NB4 (cell line): ENCODE measurements at regions not wholly inside any gene's neighbourhood (a gene's known extent, or its start where the extent isn't known, plus 50 kb on each side); places are given as distances from the start of the nearest gene placed in this dataset.
A peak's percentile ranks its signal among the peaks of the same experiment; 100 is the strongest.

ENCODE experiments used
- DNase-seq: peaks from one replicate; pipeline ENCODE4 v3.0.0; 2010; ENCODE audit warnings: low read depth
- H3K4me3 ChIP-seq: one replicate; pipeline ENCODE4 v1.5.1; 2011; ENCODE audit warnings: mild to moderate bottlenecking, low read depth, low read length, moderate library complexity
- CTCF ChIP-seq: IDR thresholded peaks from one replicate; pipeline ENCODE4 v1.5.1; 2012; ENCODE audit warnings: low read depth, low read length
- MAX ChIP-seq: IDR thresholded peaks from 2 replicates; pipeline ENCODE4 v1.6.1; 2011; ENCODE audit warnings: low read depth, low read length
- MYC ChIP-seq: IDR thresholded peaks from 2 replicates; pipeline ENCODE4 v1.6.1; 2011; ENCODE audit warnings: low read depth, low read length
- POLR2A ChIP-seq: IDR thresholded peaks from 2 replicates; pipeline ENCODE4 v1.6.1; 2011; ENCODE audit warnings: mild to moderate bottlenecking; ENCODE audit not compliant: insufficient read length; ENCODE audit errors: extremely low read depth

- no peak for TF ChIP-seq POLR2A
- TF ChIP-seq MAX, result no peak
- no peak for TF ChIP-seq MYC
- TF ChIP-seq CTCF, result no peak
- no peak for DNase-seq
Observed at GRCh38 chr5:117793963-117794362, 1194.4 kb downstream of the DTWD2 start.

GRCh38 chr5:117792476-117792875, 1195.9 kb downstream of the DTWD2 start:
- no peak overlapping the region for H3K4me3 ChIP-seq
- no peak for DNase-seq
- no peak for TF ChIP-seq CTCF
- no peak for TF ChIP-seq POLR2A
- TF ChIP-seq MAX, result no peak
- no peak for TF ChIP-seq MYC

More at GRCh38 chr5:117793963-117794362, 1194.4 kb downstream of the DTWD2 start:
- H3K4me3 ChIP-seq, result no peak overlapping the region

GRCh38 chr5:117788596-117788995, 1199.8 kb downstream of the DTWD2 start:
- H3K4me3 ChIP-seq, result no peak overlapping the region
- TF ChIP-seq CTCF, result no peak
- DNase-seq, result peak; percentile 1

- no peak overlapping the region for H3K4me3 ChIP-seq
- no peak for DNase-seq
- TF ChIP-seq POLR2A (no peak), MYC (no peak), MAX (no peak), CTCF (no peak)
Observed at GRCh38 chr5:117779171-117779570, 1204.5 kb upstream of the SEMA6A start.

GRCh38 chr5:117776977-117777376, 1202.4 kb upstream of the SEMA6A start:
- no peak for TF ChIP-seq MAX
- no peak for TF ChIP-seq POLR2A
- no peak for TF ChIP-seq MYC
- TF ChIP-seq CTCF, result no peak
- DNase-seq, result no peak
- no peak overlapping the region for H3K4me3 ChIP-seq

- no peak overlapping the region for H3K4me3 ChIP-seq
- no peak for DNase-seq
- no peak for TF ChIP-seq MAX
- TF ChIP-seq POLR2A, result no peak
- TF ChIP-seq CTCF, result no peak
- no peak for TF ChIP-seq MYC
Observed at GRCh38 chr5:117769877-117770276, 1195.3 kb upstream of the SEMA6A start.
